ENCODE measurements at regions not wholly inside any gene's neighbourhood (a gene's known extent, or its start where the extent isn't known, plus 50 kb on each side); places are given as distances from the start of the nearest gene placed in this dataset.

DNA sequence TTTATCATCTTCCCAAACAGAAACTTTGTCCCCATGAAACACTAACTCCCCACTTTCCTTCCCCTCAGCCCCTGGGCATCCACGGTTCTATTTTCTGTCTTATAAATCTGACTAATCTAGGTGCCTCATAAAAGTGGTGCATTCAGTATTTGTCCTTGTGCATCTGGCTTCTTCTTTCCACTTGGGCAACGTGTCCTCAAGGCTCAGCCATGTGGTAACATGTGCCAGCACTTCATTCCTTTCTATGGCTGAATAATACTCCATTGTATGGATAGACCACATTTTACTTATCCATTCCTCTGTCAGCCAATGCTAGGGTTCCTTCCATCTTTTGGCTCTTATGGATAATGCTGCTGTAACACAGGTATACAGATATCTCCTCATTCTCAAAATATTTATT, 305.0 kb upstream of the RUNX1 start:
- intact Hi-C loops (cut with DNase I): no loop called here
- ATAC-seq (no peak), DNase-seq (no peak)
- no peak overlapping the region for H3K4me3 ChIP-seq
- WGBS (ENCODE audit: insufficient coverage, low coverage, low lambda C conversion rate, missing lambda C conversion rate): 68% methylated on average over 2 of the region's 2 CpGs
- H3K27ac ChIP-seq: no peak overlapping the region
- no peaks in the 10 kb centered on the region for H3K4me1 ChIP-seq
- H3K27me3 ChIP-seq: no peaks in the 10 kb centered on the region
- H3K36me3 ChIP-seq: no peaks in the 10 kb centered on the region
- TF ChIP-seq, protein P1, sequence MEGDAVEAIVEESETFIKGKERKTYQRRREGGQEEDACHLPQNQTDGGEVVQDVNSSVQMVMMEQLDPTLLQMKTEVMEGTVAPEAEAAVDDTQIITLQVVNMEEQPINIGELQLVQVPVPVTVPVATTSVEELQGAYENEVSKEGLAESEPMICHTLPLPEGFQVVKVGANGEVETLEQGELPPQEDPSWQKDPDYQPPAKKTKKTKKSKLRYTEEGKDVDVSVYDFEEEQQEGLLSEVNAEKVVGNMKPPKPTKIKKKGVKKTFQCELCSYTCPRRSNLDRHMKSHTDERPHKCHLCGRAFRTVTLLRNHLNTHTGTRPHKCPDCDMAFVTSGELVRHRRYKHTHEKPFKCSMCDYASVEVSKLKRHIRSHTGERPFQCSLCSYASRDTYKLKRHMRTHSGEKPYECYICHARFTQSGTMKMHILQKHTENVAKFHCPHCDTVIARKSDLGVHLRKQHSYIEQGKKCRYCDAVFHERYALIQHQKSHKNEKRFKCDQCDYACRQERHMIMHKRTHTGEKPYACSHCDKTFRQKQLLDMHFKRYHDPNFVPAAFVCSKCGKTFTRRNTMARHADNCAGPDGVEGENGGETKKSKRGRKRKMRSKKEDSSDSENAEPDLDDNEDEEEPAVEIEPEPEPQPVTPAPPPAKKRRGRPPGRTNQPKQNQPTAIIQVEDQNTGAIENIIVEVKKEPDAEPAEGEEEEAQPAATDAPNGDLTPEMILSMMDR (IDR thresholded peaks at IDR 0.05): no peak
- TF ChIP-seq POLR2A (IDR thresholded peaks at IDR 0.05): no peak
- no peaks in the 10 kb centered on the region for H3K9me3 ChIP-seq

GRCh38 chr21:35352793-35353192, 303.7 kb upstream of the RUNX1 start:
- DNase-seq: no peak
- Histone ChIP-seq H3K27me3 (no peaks in the 10 kb centered on the region), H3K27ac (no peak overlapping the region), H3K4me3 (no peak overlapping the region), H3K4me1 (no peaks in the 10 kb centered on the region), H3K36me3 (no peaks in the 10 kb centered on the region), H3K9me3 (no peaks in the 10 kb centered on the region)
- TF ChIP-seq, protein P1 (IDR thresholded peaks at IDR 0.05): no peak
- no peak for TF ChIP-seq POLR2A (IDR thresholded peaks at IDR 0.05)
- intact Hi-C loops (cut with DNase I): no loop called here
- ATAC-seq: no peak
- WGBS (ENCODE audit: insufficient coverage, low coverage, low lambda C conversion rate, missing lambda C conversion rate): 50% methylated on average over 7 of the region's 7 CpGs

GRCh38 chr21:35352066-35352770, 303.1 kb upstream of the RUNX1 start:
- no peak for ATAC-seq
- H3K27me3 ChIP-seq: no peaks in the 10 kb centered on the region
- H3K9me3 ChIP-seq: no peaks in the 10 kb centered on the region
- WGBS (ENCODE audit: insufficient coverage, low coverage, low lambda C conversion rate, missing lambda C conversion rate): 73% methylated on average over 4 of the region's 4 CpGs
- H3K27ac ChIP-seq: no peak overlapping the region
- no peak overlapping the region for H3K4me3 ChIP-seq
- TF ChIP-seq, protein P1 (IDR thresholded peaks at IDR 0.05): no peak
- TF ChIP-seq POLR2A (IDR thresholded peaks at IDR 0.05): no peak
- H3K4me1 ChIP-seq: no peaks in the 10 kb centered on the region
- DNase-seq: no peak
- intact Hi-C loops (cut with DNase I): no loop called here
- H3K36me3 ChIP-seq: no peaks in the 10 kb centered on the region

DNA sequence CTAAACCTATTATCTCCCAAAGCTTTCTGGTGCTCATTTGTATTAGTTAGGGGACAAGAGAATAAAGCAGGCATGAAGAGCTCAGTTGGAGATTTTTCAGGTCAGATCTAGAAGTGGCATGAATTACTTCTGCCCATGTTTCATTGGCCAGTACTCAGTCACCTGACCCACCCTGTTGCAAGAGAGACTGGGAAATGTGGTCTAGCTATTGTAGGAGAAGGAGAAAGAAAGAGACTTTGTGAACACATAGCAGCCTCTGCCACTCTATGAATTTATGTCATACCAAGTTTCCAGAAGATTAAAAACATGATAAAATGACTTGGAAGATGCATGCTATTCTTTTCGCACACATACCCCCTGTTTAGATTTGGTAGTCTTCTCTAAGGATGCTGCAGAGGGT, 302.3 kb upstream of the RUNX1 start:
- TF ChIP-seq POLR2A (IDR thresholded peaks at IDR 0.05): no peak
- TF ChIP-seq, protein P1 (IDR thresholded peaks at IDR 0.05): no peak
- no peak for ATAC-seq
- no peak overlapping the region for H3K27ac ChIP-seq
- H3K27me3 ChIP-seq: no peaks in the 10 kb centered on the region
- H3K4me3 ChIP-seq: no peak overlapping the region
- DNase-seq: no peak
- no peaks in the 10 kb centered on the region for H3K9me3 ChIP-seq
- H3K4me1 ChIP-seq: no peaks in the 10 kb centered on the region
- intact Hi-C loops (cut with DNase I): no loop called here
- 85% methylated on average over 1 of the region's 1 CpG for WGBS (ENCODE audit: insufficient coverage, low coverage, low lambda C conversion rate, missing lambda C conversion rate)
- H3K36me3 ChIP-seq: no peaks in the 10 kb centered on the region
